Sigmoid colon (tissue), 4 donors: ENCODE measurements at regions not wholly inside any gene's neighbourhood (a gene's known extent, or its start where the extent isn't known, plus 50 kb on each side); places are given as distances from the start of the nearest gene placed in this dataset.

Experiments
- POLR2A ChIP-seq, 2 donors: fragments of 450-650 bp; IDR thresholded peaks; one replicate each; pipeline ENCODE4 v1.6.1; 2016; ENCODE audit warnings: antibody characterized with exemption in 2 of 2, mild to moderate bottlenecking in 2 of 2, moderate library complexity in 2 of 2
- POLR2AphosphoS5 ChIP-seq, 4 donors: sonication (generic); formaldehyde crosslinking; IDR thresholded peaks; one replicate each; pipeline ENCODE4 v1.6.1; 2017; ENCODE audit warnings: antibody characterized with exemption in 4 of 4
- TF ChIP-seq, protein P1 (sequence below), 4 experiments: fragments of 450-650 bp in 3 of 4; fragments of 200-600 bp in 1 of 4; IDR thresholded peaks; one replicate each; pipeline ENCODE4 v1.5.1; 2016 to 2019; ENCODE audit warnings: antibody characterized with exemption in 4 of 4, mild to moderate bottlenecking in 3 of 4, moderate library complexity in 2 of 4

DNA sequence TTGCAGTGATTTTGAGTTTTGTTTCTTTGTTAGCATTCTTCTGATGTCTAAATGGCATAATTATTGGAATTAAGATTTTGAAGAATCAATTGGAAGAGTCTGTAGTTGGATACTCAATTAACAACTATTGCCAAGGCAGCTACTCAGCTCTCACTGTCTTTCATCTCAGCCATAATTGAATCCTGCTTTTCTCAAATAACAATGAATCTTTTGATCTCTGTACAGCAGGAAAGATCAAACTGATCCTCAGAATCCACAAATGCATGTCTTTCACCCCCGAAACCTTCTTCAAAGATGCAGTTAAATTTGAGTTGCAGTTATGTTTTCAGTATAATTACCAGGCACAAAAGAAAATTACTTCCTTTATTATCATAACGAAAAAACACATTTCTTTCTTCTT is 86.2 kb downstream of the MAD2L1 start:
- TF ChIP-seq, protein P1, sequence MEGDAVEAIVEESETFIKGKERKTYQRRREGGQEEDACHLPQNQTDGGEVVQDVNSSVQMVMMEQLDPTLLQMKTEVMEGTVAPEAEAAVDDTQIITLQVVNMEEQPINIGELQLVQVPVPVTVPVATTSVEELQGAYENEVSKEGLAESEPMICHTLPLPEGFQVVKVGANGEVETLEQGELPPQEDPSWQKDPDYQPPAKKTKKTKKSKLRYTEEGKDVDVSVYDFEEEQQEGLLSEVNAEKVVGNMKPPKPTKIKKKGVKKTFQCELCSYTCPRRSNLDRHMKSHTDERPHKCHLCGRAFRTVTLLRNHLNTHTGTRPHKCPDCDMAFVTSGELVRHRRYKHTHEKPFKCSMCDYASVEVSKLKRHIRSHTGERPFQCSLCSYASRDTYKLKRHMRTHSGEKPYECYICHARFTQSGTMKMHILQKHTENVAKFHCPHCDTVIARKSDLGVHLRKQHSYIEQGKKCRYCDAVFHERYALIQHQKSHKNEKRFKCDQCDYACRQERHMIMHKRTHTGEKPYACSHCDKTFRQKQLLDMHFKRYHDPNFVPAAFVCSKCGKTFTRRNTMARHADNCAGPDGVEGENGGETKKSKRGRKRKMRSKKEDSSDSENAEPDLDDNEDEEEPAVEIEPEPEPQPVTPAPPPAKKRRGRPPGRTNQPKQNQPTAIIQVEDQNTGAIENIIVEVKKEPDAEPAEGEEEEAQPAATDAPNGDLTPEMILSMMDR (IDR thresholded peaks at IDR 0.05): no peak
- no peak for TF ChIP-seq POLR2AphosphoS5 (IDR thresholded peaks at IDR 0.05)
- TF ChIP-seq POLR2A (IDR thresholded peaks at IDR 0.05): no peak
